ENCODE measurements at regions not wholly inside any gene's neighbourhood (a gene's known extent, or its start where the extent isn't known, plus 50 kb on each side); places are given as distances from the start of the nearest gene placed in this dataset.

GRCh38 chr6:925656-926213, 232.8 kb upstream of the EXOC2 start:
- TF ChIP-seq CTCF (tag by site-specific recombination; IDR thresholded peaks at IDR 0.05) (no peak), MYNN (tag by site-specific recombination; IDR thresholded peaks at IDR 0.05; ENCODE audit: borderline replicate concordance) (no peak), ZBTB8A (tag by site-specific recombination; IDR thresholded peaks at IDR 0.05) (no peak), ZNF529 (tag by site-specific recombination; IDR thresholded peaks at IDR 0.05; ENCODE audit: insufficient replicate concordance) (no peak), PBX3 (CRISPR knock-in tag; IDR thresholded peaks at IDR 0.05) (no peak), ZNF121 (tag by site-specific recombination; IDR thresholded peaks at IDR 0.05) (no peak), ZBTB10 (tag by site-specific recombination; IDR thresholded peaks at IDR 0.05) (no peak), ZFHX2 (tag by site-specific recombination; conservative IDR thresholded peaks at IDR 0.05) (no peak), BCL11B (tag by site-specific recombination; IDR thresholded peaks at IDR 0.05; ENCODE audit: low read depth) (no peak), ZNF302 (tag by site-specific recombination; IDR thresholded peaks at IDR 0.05; ENCODE audit: low read depth) (no peak), ZNF416 (tag by site-specific recombination; IDR thresholded peaks at IDR 0.05) (no peak), KLF16 (tag by site-specific recombination; IDR thresholded peaks at IDR 0.05) (no peak)
- TF ChIP-seq, protein P1, sequence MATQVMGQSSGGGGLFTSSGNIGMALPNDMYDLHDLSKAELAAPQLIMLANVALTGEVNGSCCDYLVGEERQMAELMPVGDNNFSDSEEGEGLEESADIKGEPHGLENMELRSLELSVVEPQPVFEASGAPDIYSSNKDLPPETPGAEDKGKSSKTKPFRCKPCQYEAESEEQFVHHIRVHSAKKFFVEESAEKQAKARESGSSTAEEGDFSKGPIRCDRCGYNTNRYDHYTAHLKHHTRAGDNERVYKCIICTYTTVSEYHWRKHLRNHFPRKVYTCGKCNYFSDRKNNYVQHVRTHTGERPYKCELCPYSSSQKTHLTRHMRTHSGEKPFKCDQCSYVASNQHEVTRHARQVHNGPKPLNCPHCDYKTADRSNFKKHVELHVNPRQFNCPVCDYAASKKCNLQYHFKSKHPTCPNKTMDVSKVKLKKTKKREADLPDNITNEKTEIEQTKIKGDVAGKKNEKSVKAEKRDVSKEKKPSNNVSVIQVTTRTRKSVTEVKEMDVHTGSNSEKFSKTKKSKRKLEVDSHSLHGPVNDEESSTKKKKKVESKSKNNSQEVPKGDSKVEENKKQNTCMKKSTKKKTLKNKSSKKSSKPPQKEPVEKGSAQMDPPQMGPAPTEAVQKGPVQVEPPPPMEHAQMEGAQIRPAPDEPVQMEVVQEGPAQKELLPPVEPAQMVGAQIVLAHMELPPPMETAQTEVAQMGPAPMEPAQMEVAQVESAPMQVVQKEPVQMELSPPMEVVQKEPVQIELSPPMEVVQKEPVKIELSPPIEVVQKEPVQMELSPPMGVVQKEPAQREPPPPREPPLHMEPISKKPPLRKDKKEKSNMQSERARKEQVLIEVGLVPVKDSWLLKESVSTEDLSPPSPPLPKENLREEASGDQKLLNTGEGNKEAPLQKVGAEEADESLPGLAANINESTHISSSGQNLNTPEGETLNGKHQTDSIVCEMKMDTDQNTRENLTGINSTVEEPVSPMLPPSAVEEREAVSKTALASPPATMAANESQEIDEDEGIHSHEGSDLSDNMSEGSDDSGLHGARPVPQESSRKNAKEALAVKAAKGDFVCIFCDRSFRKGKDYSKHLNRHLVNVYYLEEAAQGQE (tag by site-specific recombination; IDR thresholded peaks at IDR 0.05) = no peak
